Spinal cord (tissue), 9 donors: ENCODE measurements at regions not wholly inside any gene's neighbourhood (a gene's known extent, or its start where the extent isn't known, plus 50 kb on each side); places are given as distances from the start of the nearest gene placed in this dataset.

ENCODE experiments used
- DNase-seq, 6 donors: peaks; one replicate each; pipeline versions ENCODE4 v3.0.0 to v3.0.0-alpha.2; 2013 to 2015; ENCODE audit warnings: low spot score in 6 of 6, low read depth in 4 of 6
- H3K27ac ChIP-seq: one replicate; pipeline ENCODE4 v1.5.1; 2013; ENCODE audit warnings: low read depth, low read length, control low read depth
- H3K27me3 ChIP-seq: one replicate; pipeline ENCODE4 v1.6.1; 2013; ENCODE audit warnings: low read length; ENCODE audit not compliant: control insufficient read depth, insufficient read depth
- H3K36me3 ChIP-seq: one replicate; pipeline ENCODE4 v1.6.1; 2013; ENCODE audit warnings: low read length; ENCODE audit not compliant: control insufficient read depth, insufficient read depth
- H3K4me1 ChIP-seq: one replicate; pipeline ENCODE4 v1.6.1; 2013; ENCODE audit warnings: low read length; ENCODE audit not compliant: control insufficient read depth, insufficient read depth
- H3K4me3 ChIP-seq: one replicate; pipeline ENCODE4 v1.5.1; 2013; ENCODE audit warnings: low read depth, low read length, control low read depth
- H3K9me3 ChIP-seq: one replicate; pipeline ENCODE4 v1.6.1; 2013; ENCODE audit warnings: low read length; ENCODE audit not compliant: control insufficient read depth, insufficient read depth
- WGBS: methylation state at CpG from one replicate; pipeline ENCODE4 v1.1.5; 2013; ENCODE audit warnings: missing lambda C conversion rate; ENCODE audit not compliant: insufficient coverage; 5-methylcytosine and 5-hydroxymethylcytosine counted together
- donor health status: healthy.

DNA sequence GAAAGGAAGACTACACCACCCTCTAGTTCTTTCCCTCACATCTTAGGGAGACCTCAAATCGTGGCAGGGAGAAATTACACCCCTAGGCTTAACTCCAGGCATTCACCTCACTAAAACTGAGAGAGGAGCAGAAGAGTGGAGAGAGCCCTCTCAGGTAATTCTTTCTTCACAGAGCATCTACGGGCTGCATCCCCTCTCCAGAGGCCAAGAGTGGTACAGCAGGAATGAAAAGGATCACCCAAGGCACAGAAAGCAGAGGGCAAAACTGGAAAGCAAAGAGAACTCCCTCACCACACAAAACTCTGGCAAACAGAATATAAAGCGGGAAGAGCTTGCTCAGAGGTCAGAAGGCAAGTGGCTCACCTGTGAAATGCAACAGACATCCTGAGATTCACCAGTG, 661.2 kb downstream of the TBC1D4 start:
- 100% methylated on average over 1 of the region's 3 CpGs for WGBS
- Histone ChIP-seq H3K27ac (no peak overlapping the region), H3K36me3 (no peaks in the 10 kb centered on the region), H3K4me1 (no peaks in the 10 kb centered on the region), H3K4me3 (no peak overlapping the region), H3K9me3 (no peaks in the 10 kb centered on the region), H3K27me3 (no peaks in the 10 kb centered on the region)
- DNase-seq, result no peak

DNA sequence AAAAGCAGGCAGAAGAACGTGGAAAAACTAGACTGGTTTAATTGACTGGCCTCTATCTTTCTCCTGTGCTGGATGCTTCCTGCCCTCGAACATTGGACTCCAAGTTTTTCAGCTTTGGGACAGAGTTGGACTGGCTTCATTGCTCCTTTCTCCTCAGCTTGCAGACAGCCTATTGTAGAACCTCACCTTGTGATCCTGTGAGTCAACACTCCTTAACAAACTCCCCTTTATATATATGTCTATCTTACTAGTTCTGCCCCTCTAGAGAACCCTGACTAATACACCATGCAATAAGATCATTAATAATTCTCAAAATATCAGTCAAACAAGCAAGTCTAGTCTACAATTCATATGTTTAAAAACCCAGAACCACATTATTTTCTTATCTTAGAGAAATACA, 662.4 kb downstream of the TBC1D4 start:
- Histone ChIP-seq H3K4me1 (no peaks in the 10 kb centered on the region), H3K4me3 (no peak overlapping the region), H3K36me3 (no peaks in the 10 kb centered on the region), H3K9me3 (no peaks in the 10 kb centered on the region), H3K27ac (no peak overlapping the region), H3K27me3 (no peaks in the 10 kb centered on the region)
- no peak for DNase-seq
- WGBS, result 96% methylated on average over 2 of the region's 2 CpGs

DNA sequence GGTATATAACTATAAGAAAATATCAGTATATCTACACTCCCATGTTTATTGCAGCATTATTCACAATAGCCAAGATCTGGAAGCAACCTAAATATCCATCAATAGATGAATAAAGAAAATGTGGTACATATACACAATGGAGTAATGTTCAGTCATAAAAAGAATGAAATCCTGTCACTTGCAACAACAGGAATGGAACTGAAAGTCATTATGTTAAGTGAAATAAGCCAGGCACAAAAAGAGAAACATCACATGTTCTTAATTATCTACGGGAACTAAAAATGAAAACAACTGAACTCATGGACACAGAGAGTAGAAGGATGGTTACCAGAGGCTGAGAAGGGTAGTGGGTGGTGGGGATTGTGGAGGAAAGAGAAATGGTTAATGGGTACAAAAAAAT, 665.2 kb downstream of the TBC1D4 start:
- Histone ChIP-seq H3K4me1 (no peaks in the 10 kb centered on the region), H3K4me3 (no peak overlapping the region), H3K9me3 (no peaks in the 10 kb centered on the region), H3K36me3 (no peaks in the 10 kb centered on the region), H3K27ac (no peak overlapping the region), H3K27me3 (no peaks in the 10 kb centered on the region)
- DNase-seq, result no peak
- no CpG with 5 or more reads among the region's 1 CpG for WGBS

DNA sequence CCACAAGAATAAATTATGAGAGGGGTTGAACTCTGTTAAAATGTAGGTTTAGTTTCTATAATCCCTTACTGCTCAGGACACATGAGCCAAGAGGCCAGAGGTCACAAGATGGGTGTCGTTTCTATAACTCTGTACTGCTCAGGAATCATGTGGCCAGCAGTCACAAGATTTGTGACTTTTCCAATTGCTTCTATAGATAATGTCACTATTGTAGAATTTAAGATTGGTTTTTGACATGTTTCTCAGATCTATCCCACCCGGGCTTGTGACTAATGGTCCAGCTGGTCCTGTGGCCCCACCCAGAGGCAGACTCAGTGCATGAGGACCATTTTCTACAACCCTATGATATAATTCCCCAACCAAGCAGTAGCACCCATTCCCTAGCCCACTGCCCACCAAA, 662.0 kb upstream of the KLF12 start:
- no peaks in the 10 kb centered on the region for H3K36me3 ChIP-seq
- no peak overlapping the region for H3K27ac ChIP-seq
- no peak overlapping the region for H3K4me3 ChIP-seq
- DNase-seq, result no peak
- no peaks in the 10 kb centered on the region for H3K27me3 ChIP-seq
- H3K9me3 ChIP-seq, result peaks cover 3% of the 10 kb centered on the region
- 55% methylated on average over 2 of the region's 2 CpGs for WGBS
- H3K4me1 ChIP-seq, result no peaks in the 10 kb centered on the region

DNA sequence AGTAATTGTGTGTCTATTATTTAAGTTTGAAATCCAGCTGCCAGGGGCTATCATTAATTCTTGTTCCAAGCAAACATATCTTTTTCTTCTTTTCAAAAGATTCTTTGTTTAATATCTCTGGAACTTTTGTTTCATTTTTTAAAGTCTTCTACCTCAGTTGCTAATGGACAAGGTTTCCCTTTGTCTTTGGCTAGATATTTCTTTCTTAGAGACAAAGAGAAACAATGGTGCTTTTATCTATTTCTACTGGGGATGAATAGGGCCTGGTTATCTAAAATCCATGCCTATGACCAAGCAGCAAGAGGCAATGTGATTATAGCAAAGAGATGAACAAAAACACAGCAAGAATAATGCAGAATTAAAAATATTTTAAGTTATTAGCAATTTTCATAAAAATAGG, 661.3 kb upstream of the KLF12 start:
- Histone ChIP-seq H3K9me3 (peaks cover 3% of the 10 kb centered on the region), H3K4me1 (no peaks in the 10 kb centered on the region), H3K27ac (no peak overlapping the region), H3K27me3 (no peaks in the 10 kb centered on the region), H3K4me3 (no peak overlapping the region), H3K36me3 (no peaks in the 10 kb centered on the region)
- DNase-seq, result no peak

DNA sequence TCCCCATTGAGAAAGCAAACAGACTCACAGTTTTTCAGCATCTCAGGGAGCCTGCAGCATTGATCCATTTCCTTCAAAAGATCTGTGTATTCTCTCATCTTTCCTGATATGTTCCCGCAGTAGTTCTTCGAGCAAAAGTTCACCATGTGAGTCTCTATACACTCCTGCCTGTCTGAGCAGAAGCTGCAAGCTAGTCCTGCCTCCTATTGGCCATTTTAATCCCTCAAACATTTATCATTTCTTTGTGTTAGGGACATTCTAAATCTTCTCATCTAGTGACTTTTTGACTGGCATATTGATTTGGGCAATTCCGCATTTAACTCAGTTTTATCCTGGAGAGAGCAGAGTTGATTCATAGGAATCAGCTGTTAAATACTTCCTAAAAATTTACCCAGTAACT, 660.4 kb upstream of the KLF12 start:
- Histone ChIP-seq H3K27me3 (no peaks in the 10 kb centered on the region), H3K27ac (no peak overlapping the region), H3K4me3 (no peak overlapping the region), H3K9me3 (peaks cover 3% of the 10 kb centered on the region), H3K36me3 (no peaks in the 10 kb centered on the region), H3K4me1 (no peaks in the 10 kb centered on the region)
- 91% methylated on average over 2 of the region's 3 CpGs for WGBS
- no peak for DNase-seq

DNA sequence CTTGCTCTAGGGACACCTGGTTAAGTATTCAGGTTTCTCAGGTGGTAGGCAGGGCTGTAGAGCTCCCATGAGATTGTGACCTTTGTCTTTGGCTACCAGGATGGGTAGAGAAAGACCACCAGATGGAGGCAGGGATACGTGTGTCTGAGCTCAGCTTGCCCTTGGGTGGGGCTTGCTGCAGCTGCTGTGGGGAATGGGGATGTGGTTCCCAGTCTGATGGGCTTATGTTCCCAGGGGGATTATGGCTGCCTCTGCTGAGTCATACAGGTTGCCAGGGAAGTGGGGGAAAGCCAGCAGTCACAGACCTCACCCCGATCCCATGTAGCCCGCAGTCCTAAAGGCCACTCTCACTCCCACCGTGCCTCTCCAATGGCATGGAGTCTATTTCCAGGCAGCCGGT, 659.9 kb upstream of the KLF12 start:
- H3K27ac ChIP-seq, result no peak overlapping the region
- 91% methylated on average over 5 of the region's 5 CpGs for WGBS

DNA sequence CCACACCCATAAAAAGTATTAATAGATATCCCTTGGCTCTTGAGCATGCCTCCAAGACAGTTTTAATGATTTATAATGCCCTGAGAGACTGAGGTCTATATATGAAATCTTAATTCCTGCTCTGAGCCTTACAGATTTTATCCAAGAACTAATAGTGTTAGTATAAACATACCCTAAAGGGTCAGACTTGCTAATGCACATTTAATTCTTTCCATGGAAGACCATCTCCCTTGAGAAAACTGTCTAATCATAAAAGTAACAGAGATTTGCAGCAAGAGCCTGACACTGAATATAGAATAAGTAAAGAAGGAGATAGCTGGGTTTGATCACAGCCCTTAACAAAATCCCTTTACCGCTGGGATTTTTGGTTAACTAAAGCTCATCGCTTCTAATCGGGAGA, 650.8 kb upstream of the KLF12 start:
- H3K36me3 ChIP-seq, result no peaks in the 10 kb centered on the region
- no peaks in the 10 kb centered on the region for H3K4me1 ChIP-seq
- no peaks in the 10 kb centered on the region for H3K9me3 ChIP-seq
- no peak overlapping the region for H3K4me3 ChIP-seq
- DNase-seq, result no peak
- WGBS, result no CpG with 5 or more reads among the region's 3 CpGs
- no peaks in the 10 kb centered on the region for H3K27me3 ChIP-seq
- H3K27ac ChIP-seq, result no peak overlapping the region

More for the DNA sequence above, 659.9 kb upstream of the KLF12 start:
- Histone ChIP-seq H3K4me3 (no peak overlapping the region), H3K36me3 (no peaks in the 10 kb centered on the region), H3K4me1 (no peaks in the 10 kb centered on the region), H3K9me3 (peaks cover 3% of the 10 kb centered on the region), H3K27me3 (no peaks in the 10 kb centered on the region)
- no peak for DNase-seq

DNA sequence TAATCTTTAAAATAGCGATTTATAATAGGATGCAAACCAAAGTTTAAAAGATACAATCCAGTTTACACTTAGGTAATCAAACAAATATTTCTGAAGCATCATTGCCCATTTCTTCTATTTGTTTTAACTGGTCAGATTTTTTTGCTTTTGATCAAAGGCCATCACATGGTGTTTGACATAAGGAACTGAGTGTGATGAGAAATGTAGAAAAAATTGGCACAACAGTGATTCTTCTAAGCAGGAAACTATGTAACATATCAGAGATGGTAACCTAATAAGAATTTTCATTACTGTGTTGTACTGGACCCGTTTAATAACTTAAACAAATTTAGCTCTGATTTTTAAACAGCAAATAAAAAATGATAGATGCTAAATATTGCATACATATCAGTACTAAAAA, 644.7 kb upstream of the KLF12 start:
- no peaks in the 10 kb centered on the region for H3K4me1 ChIP-seq
- no peak overlapping the region for H3K4me3 ChIP-seq
- no CpG with 5 or more reads among the region's 2 CpGs for WGBS
- H3K36me3 ChIP-seq, result no peaks in the 10 kb centered on the region
- H3K9me3 ChIP-seq, result no peaks in the 10 kb centered on the region
- DNase-seq, result no peak
- H3K27ac ChIP-seq, result no peak overlapping the region
- H3K27me3 ChIP-seq, result no peaks in the 10 kb centered on the region

DNA sequence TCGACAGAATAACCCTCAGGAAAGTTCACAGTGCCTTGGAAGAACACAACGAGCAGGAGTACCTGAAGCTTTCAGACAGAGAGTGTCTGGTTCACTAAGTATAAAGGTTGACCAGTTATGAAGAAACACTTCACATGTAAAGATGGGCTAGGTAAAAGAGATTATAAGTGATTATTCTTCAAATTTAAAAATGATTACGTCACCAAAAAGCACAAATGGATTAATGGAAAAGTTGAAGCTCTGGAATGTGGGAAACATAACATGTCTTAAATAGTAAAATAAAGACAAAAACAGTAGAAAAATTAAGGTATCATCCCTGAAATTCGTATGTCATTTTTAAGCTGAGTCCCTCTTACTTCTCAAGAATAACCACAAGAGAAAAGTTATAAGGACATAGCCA, 643.9 kb upstream of the KLF12 start:
- no peaks in the 10 kb centered on the region for H3K36me3 ChIP-seq
- H3K27me3 ChIP-seq, result no peaks in the 10 kb centered on the region
- no peak for DNase-seq
- no peaks in the 10 kb centered on the region for H3K9me3 ChIP-seq
- no CpG with 5 or more reads among the region's 4 CpGs for WGBS
- no peak overlapping the region for H3K27ac ChIP-seq
- no peaks in the 10 kb centered on the region for H3K4me1 ChIP-seq
- H3K4me3 ChIP-seq, result no peak overlapping the region

DNA sequence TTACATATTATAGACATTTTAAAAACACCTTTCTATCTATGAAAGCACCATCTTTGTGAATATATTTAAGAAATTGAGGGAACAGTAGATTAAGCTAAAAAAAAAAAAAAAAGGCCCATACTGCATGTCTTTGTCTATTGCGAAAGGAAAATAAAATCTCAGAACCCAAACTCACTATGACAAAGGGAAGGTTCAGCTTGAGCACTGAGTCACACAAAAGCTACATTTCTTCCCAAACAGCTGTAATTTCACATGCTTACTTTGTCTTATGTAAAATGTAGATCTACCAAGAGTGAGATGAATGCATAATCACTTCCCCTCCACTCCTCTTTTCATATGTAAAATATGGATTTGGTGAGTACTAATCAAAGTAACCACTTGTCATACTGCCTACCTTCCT, 640.1 kb upstream of the KLF12 start:
- Histone ChIP-seq H3K4me1 (no peaks in the 10 kb centered on the region), H3K9me3 (no peaks in the 10 kb centered on the region), H3K36me3 (no peaks in the 10 kb centered on the region), H3K27ac (no peak overlapping the region), H3K27me3 (no peaks in the 10 kb centered on the region), H3K4me3 (no peak overlapping the region)
- WGBS, result no CpG with 5 or more reads among the region's 1 CpG
- no peak for DNase-seq
